LNCAP (cell line): ENCODE measurements at regions not wholly inside any gene's neighbourhood (a gene's known extent, or its start where the extent isn't known, plus 50 kb on each side); places are given as distances from the start of the nearest gene placed in this dataset.

ENCODE experiments used
- TF ChIP-seq, protein P1 (sequence below): fragments of 450-650 bp; IDR thresholded peaks from 2 replicates; pipeline ENCODE4 v1.5.1; 2017; ENCODE audit warnings: mild to moderate bottlenecking

DNA sequence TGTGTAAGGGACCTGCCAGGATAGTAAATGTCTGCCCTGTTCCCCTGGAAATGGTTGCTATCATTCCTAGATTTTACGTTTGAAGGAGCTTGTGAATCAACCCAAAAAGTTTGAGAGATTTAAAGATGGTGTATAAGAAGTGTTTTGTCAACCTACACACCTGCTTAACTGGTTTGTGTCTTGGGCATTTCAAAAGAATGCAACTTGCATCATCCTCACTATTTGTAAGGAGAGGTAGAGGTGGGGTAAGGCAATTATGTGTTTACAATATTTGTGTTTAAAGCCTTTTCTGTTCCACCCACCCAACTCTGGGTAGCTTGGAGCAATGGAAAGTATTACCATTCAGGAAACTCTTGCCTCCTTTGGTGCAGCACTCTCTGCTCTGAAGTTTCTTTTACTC, 314.2 kb upstream of the RARB start:
- TF ChIP-seq, protein P1, sequence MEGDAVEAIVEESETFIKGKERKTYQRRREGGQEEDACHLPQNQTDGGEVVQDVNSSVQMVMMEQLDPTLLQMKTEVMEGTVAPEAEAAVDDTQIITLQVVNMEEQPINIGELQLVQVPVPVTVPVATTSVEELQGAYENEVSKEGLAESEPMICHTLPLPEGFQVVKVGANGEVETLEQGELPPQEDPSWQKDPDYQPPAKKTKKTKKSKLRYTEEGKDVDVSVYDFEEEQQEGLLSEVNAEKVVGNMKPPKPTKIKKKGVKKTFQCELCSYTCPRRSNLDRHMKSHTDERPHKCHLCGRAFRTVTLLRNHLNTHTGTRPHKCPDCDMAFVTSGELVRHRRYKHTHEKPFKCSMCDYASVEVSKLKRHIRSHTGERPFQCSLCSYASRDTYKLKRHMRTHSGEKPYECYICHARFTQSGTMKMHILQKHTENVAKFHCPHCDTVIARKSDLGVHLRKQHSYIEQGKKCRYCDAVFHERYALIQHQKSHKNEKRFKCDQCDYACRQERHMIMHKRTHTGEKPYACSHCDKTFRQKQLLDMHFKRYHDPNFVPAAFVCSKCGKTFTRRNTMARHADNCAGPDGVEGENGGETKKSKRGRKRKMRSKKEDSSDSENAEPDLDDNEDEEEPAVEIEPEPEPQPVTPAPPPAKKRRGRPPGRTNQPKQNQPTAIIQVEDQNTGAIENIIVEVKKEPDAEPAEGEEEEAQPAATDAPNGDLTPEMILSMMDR, result no peak

DNA sequence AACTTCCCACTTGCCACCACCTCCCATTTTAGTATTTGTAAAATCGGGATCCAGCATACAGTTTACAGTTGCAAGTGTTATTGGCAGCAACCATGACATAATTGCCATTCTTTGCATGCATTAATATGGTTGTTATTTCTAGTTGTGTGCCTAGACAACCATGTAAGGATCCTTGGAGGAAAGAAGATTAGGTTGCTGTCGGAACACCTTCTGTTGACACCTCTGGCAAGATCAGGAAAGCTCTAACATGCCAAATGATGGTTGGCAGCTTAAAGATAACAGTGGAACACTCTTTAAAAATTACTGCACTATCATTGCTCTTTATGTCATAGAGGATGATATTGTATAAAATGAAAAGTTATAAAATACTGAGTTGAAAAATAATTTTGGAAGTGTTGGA, 313.5 kb upstream of the RARB start:
- TF ChIP-seq, protein P1, result no peak

DNA sequence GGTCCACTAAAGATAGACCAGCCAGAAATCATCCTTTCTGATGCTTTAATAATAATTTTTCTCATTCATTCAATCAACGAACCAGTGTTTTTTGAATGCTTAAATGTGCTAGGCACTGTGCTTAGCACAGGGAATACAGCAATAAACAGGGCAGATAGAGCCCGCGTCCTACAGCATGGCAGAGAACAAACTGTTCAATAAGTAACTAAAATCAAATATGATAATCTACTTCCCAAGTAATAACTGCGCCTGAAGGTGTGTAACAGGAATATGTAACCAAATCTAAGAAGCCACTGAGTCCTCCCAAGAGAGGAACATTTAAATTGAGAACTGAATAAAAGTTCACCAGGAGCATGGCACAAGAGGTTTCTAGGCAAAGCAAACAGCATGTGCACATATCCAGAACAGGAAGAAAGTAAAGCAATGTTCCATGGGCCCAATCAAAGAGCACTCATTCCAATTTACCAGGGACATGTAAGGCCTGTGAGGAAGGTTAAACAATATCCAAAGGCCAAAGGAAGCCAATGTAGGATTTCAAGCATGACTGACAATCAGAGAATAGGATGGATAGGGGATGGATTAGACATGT, 311.0 kb upstream of the RARB start:
- TF ChIP-seq, protein P1, result no peak

DNA sequence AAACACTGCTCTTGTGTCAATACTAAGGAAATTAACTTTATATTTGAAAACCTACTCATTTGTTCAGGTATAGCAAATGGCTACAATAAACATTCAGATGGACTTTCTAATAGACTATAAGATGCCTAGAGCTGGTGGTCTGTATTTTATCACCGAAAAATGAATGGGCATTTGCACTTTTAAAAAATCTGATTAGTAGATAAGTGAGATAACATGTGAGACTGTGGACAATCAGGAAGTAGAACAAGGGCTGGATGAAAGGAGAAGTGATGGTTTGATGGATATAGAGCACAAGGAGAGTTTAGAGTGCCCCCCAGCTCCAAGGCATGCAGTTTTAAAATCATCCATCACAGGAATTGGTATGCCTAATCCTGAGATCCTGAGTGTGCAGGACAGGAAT, 308.4 kb upstream of the RARB start:
- TF ChIP-seq, protein P1, result no peak

DNA sequence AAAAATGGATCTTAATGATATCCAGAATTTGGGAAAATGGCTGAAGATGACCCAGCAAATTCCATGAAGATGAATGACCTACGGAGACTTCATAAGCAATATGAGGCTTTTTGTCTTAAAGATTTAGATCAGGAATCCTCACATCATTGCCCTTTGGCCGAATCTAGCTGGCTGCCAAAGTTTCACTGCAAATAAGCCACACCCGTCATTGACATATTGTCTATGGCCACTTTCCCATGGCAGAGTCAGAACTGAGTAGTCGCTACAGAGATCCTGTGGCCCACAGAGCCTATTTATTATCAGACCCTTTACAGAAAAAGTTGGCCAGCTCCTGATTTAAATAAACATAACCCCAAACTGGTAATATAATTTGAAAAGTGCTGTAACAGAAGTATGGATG, 307.4 kb upstream of the RARB start:
- TF ChIP-seq, protein P1, result no peak

DNA sequence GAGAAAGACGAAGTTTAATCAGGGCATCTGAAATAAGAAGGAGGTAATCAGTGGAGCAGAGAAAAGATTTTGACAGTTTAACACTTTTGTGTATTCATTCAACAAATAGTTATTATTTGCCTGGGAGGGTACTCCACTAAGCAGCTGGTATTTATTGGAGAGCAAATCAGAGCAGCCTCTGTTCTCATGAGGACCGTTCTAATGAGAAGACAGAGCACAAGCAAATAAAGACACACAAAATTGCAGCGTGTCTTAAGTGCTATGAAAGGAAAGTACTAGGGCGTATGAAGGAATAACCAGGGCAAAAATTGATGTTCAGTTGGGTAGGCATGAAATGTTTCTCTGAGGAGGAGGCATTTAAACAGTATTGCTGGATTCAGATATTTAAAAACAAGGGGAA, 302.9 kb upstream of the RARB start:
- TF ChIP-seq, protein P1, result no peak

DNA sequence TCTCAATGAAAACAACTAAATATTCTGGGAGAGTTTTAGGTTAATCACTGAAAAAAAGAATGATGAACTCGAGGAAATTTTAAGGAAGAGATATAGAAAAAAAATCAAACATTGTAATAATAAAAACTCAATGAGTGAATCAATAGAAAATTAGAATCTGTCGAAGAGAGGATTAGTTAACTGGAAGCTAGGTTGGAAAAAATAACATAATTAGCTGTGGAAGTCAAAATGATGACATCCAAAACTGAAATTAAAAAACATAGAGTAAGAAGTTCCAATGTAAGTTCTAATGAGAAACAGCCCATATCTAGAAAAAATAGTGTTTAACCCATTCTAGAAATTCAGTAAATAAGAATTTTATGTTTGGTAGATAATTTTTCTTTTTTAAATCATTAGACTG, 299.3 kb upstream of the RARB start:
- TF ChIP-seq, protein P1, result no peak
